ENCODE measurements at regions not wholly inside any gene's neighbourhood (a gene's known extent, or its start where the extent isn't known, plus 50 kb on each side); places are given as distances from the start of the nearest gene placed in this dataset.
A peak's percentile ranks its signal among the peaks of the same experiment; 100 is the strongest.
"Not testable (repeated sequence)": the region's sequence is repeated elsewhere in the genome, so short reads cannot be mapped to it uniquely, and the experiment has no call there.

- DNase-seq: no peak
Observed at GRCh38 chr4:170682558-170683294, 593.0 kb upstream of the AADAT start.

DNA sequence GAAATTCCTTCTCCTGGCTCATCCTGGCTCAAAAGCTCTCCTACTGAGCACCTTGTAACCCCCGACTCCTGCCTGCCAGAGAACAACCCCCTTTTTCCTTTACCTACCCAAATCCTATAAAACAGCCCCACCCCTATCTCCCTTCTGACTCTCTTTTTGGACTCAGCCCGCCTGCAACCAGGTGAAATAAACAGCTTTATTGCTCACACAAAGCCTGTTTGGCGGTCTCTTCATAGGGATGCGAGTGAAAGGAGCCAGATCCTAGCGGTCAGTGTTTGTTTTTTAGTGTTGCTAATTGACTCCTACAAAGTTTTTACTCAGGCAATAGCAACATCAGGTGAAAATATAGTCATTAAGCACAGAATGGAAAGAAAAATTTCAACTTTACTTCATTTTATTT is 592.3 kb upstream of the AADAT start:
- not testable (repeated sequence) for DNase-seq

- DNase-seq: no peak
Observed at GRCh38 chr4:170675568-170676262, 586.0 kb upstream of the AADAT start.

GRCh38 chr4:170674176-170674575 is 584.4 kb upstream of the AADAT start:
- no peak for DNase-seq

- peak; percentile 68 for DNase-seq
Observed at GRCh38 chr4:170672381-170672965, 582.7 kb upstream of the AADAT start.

DNA sequence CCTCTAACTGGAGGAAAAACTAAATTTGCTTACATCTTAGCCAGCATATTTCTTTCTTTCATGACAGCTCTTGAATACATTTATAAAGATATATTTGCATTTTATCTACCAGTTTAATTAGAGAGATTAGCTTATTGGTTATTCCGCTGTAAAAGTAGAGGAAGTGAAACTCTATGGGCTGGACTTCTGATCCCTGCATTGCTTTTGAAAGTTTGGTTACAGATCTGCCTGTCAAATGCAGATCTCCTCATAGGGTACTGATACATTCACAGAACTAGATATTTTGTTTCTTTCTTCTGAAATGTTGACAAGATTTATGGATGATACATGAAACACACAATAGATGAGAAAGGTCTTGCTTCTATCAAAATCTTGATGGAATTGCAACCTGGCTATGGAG is 581.4 kb upstream of the AADAT start:
- DNase-seq: no peak

DNA sequence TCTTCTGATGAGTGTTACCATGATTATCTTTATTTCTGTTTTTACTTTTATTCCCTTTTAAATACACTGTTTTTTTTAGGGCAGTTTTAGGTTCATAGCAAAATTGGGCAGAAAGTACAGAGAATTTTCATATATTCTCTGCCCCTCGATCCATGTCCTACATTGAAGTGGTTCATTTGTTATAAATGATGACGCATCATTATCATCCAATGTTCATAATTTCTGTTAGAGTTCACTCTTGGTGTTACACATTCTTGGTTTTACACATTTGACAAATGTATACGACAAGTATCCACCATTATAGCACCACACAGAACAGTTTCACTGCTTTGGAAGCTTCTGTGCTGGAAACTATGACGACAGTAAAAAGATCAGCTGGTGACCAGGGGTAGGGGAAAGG is 578.1 kb upstream of the AADAT start:
- DNase-seq: no peak

GRCh38 chr4:170666909-170667308 is 577.2 kb upstream of the AADAT start:
- no peak for DNase-seq

GRCh38 chr4:170662250-170662649 is 572.5 kb upstream of the AADAT start:
- no peak for DNase-seq

DNA sequence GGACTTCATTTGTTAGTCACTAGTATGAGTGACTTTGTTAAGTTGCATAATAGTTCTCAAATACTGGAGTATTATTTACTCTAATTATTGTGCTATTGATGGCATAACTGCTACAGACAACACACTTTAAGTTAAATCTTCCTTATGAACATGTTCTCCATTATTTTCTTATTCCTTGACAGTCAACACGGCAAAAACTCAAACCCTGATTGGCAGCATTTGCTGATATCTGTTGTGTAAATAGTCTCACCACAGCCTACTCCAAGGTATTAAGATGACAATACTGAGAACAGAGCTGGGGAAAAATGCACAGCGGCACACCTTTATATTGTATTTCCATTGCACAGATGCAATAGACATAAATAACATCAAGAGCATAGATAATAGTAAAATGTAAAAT is 568.0 kb upstream of the AADAT start:
- DNase-seq: no peak

GRCh38 chr4:170656506-170656905 is 566.8 kb upstream of the AADAT start:
- DNase-seq: no peak

DNA sequence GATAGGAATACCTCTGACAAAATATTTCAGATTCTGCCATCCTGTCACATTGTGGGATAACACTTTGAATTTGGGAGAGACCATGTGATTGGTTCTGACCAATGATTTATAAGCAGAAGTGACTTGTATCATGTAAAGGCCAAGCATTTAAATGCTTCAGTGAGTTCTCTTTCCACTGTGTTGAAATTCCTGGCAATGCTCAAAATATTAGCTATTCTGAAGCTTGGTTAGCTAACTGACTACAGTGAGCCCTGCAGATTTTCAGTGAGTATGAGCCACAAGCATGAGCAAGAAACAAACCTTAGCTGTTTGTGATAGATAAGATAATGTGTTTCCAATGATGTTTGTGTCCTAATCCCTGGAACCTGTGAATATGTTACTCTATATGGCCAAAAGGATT is 562.8 kb upstream of the AADAT start:
- DNase-seq: peak; percentile 25

DNA sequence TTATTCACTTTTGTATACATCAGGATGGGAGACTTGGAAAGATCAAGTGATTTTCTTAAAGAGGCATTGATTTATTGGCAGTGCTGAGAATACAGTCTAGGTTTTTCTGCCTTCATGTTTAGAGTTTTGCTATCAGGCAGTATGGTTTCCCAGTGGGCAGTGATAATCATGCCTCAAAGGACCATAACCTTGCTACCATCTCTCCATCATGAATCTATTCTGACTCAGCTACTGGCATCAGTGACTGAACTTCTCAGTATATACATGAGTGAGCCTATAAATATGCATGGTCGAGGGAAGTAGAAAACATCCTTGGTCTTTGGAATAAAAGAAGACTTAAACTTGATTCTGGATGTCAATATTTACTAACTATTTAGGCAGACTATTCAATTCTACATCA is 562.0 kb upstream of the AADAT start:
- DNase-seq: no peak

DNA sequence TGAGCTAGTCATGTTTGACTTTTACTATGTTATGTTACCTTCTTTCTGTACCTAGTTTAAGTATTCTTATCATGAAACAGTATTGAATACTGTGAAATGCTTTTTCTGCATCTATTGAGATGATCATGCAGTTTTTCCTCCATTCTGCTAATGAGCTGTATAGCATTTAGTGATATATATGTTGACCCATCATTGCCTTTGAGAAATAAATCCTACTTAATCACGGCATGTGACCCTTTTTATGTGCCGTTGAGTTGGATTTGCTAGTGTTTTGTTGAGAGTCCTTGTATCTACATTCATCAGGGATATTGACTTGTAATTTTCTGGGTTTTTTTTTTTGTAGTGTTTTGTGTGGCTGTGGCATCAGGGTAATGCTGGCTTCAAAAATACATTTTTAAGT is 537.7 kb upstream of the AADAT start:
- no peak for DNase-seq

GRCh38 chr4:170623899-170624298 is 534.1 kb upstream of the AADAT start:
- no peak for DNase-seq

- no peak for DNase-seq
Observed at GRCh38 chr4:170610434-170610833, 520.7 kb upstream of the AADAT start.

GRCh38 chr4:170599894-170600293 is 510.1 kb upstream of the AADAT start:
- no peak for DNase-seq

- DNase-seq: no peak
Observed at GRCh38 chr4:170591076-170591475, 501.3 kb upstream of the AADAT start.

- DNase-seq: peak; percentile 76
Observed at GRCh38 chr4:170589597-170590191, 499.9 kb upstream of the AADAT start.

DNA sequence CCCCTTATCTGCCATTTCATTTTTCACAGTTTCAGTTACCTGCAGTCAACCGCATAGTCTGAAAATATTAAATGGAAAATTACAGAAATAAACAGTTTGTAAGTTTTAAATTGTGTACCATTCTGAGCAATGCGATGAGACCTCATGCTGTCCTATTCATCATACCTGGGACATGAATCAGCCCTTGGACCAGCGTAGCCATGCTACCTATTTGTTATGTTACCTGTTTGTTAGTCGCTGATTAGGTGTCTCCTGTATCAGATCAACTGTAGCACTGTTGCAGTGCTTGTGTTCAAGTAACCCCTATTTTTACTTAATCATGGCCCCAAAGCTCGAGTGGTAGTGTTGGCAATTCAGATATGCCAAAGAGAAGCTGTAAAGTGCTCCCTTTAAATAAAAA is 492.2 kb upstream of the AADAT start:
- DNase-seq: no peak

DNA sequence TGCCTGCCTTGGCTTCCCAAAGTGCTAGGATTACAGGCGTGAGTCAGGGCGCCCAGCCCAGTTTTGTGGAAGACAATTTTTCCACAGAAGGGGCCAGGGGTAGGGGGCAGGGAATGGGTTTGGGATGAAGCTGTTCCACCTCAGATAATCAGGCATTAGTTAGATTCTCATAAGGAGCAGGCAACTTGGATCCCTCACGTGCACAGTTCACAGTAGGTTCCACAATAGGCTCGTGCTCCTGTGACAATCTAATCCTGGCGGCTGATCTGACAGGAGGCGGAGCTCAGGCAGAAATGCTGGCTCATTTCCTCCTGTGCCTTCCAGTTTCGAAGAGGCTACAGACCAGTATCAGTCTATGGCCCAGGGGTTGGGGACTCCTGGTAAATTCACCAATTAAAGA is 491.6 kb upstream of the AADAT start:
- DNase-seq: no peak

GRCh38 chr4:170580651-170581050 is 490.9 kb upstream of the AADAT start:
- no peak for DNase-seq

DNA sequence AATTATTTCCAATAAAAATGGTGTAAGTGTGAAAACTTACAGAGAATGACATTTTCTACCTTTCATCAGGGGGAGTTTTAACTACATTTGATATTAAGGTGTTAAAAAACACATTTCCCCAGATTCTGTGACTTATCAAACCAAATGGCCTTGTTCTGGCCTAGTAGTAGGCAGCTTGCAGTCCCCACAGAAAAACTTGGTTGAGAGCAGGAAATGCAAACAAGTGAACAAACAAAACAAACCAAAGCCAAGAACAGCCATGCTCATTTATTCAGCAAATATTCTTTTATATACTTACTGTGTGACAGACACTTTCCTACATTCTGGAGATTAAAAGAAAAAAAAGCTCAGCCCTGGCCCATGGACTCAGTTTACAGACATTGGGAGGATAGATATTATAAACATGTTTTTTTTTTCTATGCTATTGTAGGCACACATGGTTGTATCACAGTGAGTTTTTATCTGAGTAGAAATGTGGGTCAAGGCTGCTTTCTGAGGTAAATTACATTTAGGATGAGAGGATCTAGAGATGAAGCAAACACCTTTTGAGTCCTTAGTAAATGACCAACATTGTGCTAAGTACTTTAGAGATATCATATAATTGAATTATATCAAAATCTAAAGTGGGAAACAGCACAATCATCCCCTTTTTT is 449.2 kb upstream of the AADAT start:
- DNase-seq: no peak
